ENCODE measurements at regions not wholly inside any gene's neighbourhood (a gene's known extent, or its start where the extent isn't known, plus 50 kb on each side); places are given as distances from the start of the nearest gene placed in this dataset.

DNA sequence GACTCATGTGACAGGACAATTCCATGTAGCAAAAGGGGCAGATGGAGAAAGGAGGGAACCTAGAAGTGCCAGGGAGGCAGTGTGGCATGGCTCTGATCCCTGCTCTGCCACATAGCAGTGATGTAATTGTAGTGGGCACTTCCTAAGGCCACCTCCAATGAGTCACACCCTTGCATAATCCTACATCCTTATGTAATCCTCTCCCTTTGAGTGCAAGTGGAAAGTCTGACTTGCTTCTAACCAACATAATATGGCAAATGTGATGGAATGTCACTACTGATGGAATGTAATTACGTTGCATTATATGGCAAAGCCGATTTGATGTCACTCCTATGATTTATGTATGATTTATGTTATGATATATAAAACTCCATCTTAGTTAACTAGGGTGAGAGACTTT, 72.9 kb upstream of the ATP2C1 start (continued):
- TF ChIP-seq, protein P1, sequence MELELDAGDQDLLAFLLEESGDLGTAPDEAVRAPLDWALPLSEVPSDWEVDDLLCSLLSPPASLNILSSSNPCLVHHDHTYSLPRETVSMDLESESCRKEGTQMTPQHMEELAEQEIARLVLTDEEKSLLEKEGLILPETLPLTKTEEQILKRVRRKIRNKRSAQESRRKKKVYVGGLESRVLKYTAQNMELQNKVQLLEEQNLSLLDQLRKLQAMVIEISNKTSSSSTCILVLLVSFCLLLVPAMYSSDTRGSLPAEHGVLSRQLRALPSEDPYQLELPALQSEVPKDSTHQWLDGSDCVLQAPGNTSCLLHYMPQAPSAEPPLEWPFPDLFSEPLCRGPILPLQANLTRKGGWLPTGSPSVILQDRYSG (tag; conservative IDR thresholded peaks at IDR 0.05; ENCODE audit: low read depth), result no peak
- no peak for TF ChIP-seq ZBTB8A (IDR thresholded peaks at IDR 0.05; ENCODE audit: partially characterized antibody)
- TF ChIP-seq JUND (IDR thresholded peaks at IDR 0.05; ENCODE audit: borderline replicate concordance, low read depth, low read length), result peak; percentile 74; the same call in 1 of the 2 replicates
- peak; percentile 84 for TF ChIP-seq JUND (tag; IDR thresholded peaks at IDR 0.05; ENCODE audit: borderline replicate concordance, low read depth, low read length)
- TF ChIP-seq, protein P2, sequence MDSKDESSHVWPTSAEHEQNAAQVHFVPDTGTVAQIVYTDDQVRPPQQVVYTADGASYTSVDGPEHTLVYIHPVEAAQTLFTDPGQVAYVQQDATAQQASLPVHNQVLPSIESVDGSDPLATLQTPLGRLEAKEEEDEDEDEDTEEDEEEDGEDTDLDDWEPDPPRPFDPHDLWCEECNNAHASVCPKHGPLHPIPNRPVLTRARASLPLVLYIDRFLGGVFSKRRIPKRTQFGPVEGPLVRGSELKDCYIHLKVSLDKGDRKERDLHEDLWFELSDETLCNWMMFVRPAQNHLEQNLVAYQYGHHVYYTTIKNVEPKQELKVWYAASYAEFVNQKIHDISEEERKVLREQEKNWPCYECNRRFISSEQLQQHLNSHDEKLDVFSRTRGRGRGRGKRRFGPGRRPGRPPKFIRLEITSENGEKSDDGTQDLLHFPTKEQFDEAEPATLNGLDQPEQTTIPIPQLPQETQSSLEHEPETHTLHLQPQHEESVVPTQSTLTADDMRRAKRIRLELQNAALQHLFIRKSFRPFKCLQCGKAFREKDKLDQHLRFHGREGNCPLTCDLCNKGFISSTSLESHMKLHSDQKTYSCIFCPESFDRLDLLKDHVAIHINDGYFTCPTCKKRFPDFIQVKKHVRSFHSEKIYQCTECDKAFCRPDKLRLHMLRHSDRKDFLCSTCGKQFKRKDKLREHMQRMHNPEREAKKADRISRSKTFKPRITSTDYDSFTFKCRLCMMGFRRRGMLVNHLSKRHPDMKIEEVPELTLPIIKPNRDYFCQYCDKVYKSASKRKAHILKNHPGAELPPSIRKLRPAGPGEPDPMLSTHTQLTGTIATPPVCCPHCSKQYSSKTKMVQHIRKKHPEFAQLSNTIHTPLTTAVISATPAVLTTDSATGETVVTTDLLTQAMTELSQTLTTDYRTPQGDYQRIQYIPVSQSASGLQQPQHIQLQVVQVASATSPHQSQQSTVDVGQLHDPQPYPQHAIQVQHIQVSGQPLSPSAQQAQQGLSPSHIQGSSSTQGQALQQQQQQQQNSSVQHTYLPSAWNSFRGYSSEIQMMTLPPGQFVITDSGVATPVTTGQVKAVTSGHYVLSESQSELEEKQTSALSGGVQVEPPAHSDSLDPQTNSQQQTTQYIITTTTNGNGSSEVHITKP (IDR thresholded peaks at IDR 0.05; ENCODE audit: partially characterized antibody), result peak; percentile 95
- no peak for TF ChIP-seq RAD51 (IDR thresholded peaks at IDR 0.05; ENCODE audit: borderline replicate concordance, low read depth)
- TF ChIP-seq PCBP1 (IDR thresholded peaks at IDR 0.05; ENCODE audit: low read depth, low read length, poor library complexity, severe bottlenecking), result no peak
- peak; percentile 85 to 92; a peak in 3 of 4 replicates for TF ChIP-seq TRIM24 (IDR thresholded peaks at IDR 0.05)
- no peak for TF ChIP-seq ZNF133 (CRISPR knock-in tag; IDR thresholded peaks at IDR 0.05)
- no peak for TF ChIP-seq CXXC5 (CRISPR knock-in tag; IDR thresholded peaks at IDR 0.05)
- TF ChIP-seq, protein P3, sequence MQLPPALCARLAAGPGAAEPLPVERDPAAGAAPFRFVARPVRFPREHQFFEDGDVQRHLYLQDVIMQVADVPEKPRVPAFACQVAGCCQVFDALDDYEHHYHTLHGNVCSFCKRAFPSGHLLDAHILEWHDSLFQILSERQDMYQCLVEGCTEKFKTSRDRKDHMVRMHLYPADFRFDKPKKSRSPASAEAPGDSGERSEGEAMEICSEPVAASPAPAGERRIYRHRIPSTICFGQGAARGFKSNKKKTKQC (CRISPR knock-in tag; IDR thresholded peaks at IDR 0.05), result no peak
- peak; percentile 81 for TF ChIP-seq CEBPG (CRISPR knock-in tag; IDR thresholded peaks at IDR 0.05)
- peak; percentile 53 to 90 for TF ChIP-seq CEBPG (tag; conservative IDR thresholded peaks at IDR 0.05 in 1 of 2, IDR thresholded peaks at IDR 0.05 in 1 of 2)
- TF ChIP-seq MCM2 (IDR thresholded peaks at IDR 0.05; ENCODE audit: low read depth), result no peak
- TF ChIP-seq, protein P4, sequence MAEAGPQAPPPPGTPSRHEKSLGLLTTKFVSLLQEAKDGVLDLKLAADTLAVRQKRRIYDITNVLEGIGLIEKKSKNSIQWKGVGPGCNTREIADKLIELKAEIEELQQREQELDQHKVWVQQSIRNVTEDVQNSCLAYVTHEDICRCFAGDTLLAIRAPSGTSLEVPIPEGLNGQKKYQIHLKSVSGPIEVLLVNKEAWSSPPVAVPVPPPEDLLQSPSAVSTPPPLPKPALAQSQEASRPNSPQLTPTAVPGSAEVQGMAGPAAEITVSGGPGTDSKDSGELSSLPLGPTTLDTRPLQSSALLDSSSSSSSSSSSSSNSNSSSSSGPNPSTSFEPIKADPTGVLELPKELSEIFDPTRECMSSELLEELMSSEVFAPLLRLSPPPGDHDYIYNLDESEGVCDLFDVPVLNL (CRISPR knock-in tag; IDR thresholded peaks at IDR 0.05; ENCODE audit: low read depth), result no peak
- TF ChIP-seq, protein P5, sequence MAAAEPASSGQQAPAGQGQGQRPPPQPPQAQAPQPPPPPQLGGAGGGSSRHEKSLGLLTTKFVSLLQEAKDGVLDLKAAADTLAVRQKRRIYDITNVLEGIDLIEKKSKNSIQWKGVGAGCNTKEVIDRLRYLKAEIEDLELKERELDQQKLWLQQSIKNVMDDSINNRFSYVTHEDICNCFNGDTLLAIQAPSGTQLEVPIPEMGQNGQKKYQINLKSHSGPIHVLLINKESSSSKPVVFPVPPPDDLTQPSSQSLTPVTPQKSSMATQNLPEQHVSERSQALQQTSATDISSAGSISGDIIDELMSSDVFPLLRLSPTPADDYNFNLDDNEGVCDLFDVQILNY (CRISPR knock-in tag; IDR thresholded peaks at IDR 0.05), result no peak
- TF ChIP-seq MAZ (CRISPR knock-in tag; conservative IDR thresholded peaks at IDR 0.05 in 1 of 2, IDR thresholded peaks at IDR 0.05 in 1 of 2), result no peak
- TF ChIP-seq DNMT1 (IDR thresholded peaks at IDR 0.05), result no peak
- TF ChIP-seq SMARCE1 (IDR thresholded peaks at IDR 0.05), result no peak
- TF ChIP-seq KLF10 (CRISPR knock-in tag; IDR thresholded peaks at IDR 0.05), result no peak
- no peak for TF ChIP-seq CSDE1 (IDR thresholded peaks at IDR 0.05)
- no peak for TF ChIP-seq ZNF644 (tag; IDR thresholded peaks at IDR 0.05; ENCODE audit: low read depth)
- no peak for TF ChIP-seq GATA2 (CRISPR knock-in tag; IDR thresholded peaks at IDR 0.05)
- TF ChIP-seq ARID2 (IDR thresholded peaks at IDR 0.05), result no peak
